Neural progenitor cell (in vitro differentiated cells): ENCODE measurements at regions not wholly inside any gene's neighbourhood (a gene's known extent, or its start where the extent isn't known, plus 50 kb on each side); places are given as distances from the start of the nearest gene placed in this dataset.

Experiments used
- DNase-seq: peaks from one replicate; pipeline ENCODE4 v3.0.0-alpha.2; 2016; ENCODE audit warnings: low spot score
- H2AFZ ChIP-seq: fragments of 200-600 bp; sonication (generic); replicated peaks from 2 replicates; pipeline ENCODE4 v1.6.1; 2016; ENCODE audit warnings: antibody characterized with exemption
- H3F3A ChIP-seq: fragments of 200-600 bp; sonication (generic); 2 replicates; pipeline ENCODE4 v1.6.1; 2016; ENCODE audit warnings: antibody characterized with exemption, low read depth
- H3K27ac ChIP-seq: fragments of 200-600 bp; sonication (generic); 2 replicates; pipeline ENCODE4 v1.5.1; 2016; ENCODE audit warnings: mild to moderate bottlenecking
- H3K27me3 ChIP-seq: fragments of 200-600 bp; sonication (generic); 2 replicates; pipeline ENCODE4 v1.6.1; 2016; ENCODE audit warnings: mild to moderate bottlenecking, moderate library complexity
- H3K36me3 ChIP-seq: fragments of 200-600 bp; sonication (generic); 2 replicates; pipeline ENCODE4 v1.5.1; 2016
- H3K4me1 ChIP-seq: fragments of 200-600 bp; sonication (generic); 2 replicates; pipeline ENCODE4 v1.6.1; 2016; ENCODE audit warnings: mixed run types
- H3K4me2 ChIP-seq: fragments of 200-600 bp; sonication (generic); 2 replicates; pipeline ENCODE4 v1.6.1; 2016
- H3K4me3 ChIP-seq: fragments of 200-600 bp; sonication (generic); 2 replicates; pipeline ENCODE4 v1.5.1; 2016
- H3K79me2 ChIP-seq: fragments of 200-600 bp; sonication (generic); 2 replicates; pipeline ENCODE4 v1.6.1; 2016; ENCODE audit warnings: low read depth
- H3K9ac ChIP-seq: fragments of 200-600 bp; sonication (generic); 2 replicates; pipeline ENCODE4 v1.6.1; 2016
- H3K9me3 ChIP-seq: fragments of 200-600 bp; sonication (generic); 2 replicates; pipeline ENCODE4 v1.5.1; 2016; ENCODE audit warnings: low read depth
- H4K20me1 ChIP-seq: fragments of 200-600 bp; sonication (generic); 2 replicates; pipeline ENCODE4 v1.6.1; 2016; ENCODE audit warnings: low read depth
- H3K27ac Mint-ChIP-seq: 3 replicates; pipeline ENCODE4 v1.8.0; 2021; ENCODE audit warnings: mixed read lengths
- H3K27me3 Mint-ChIP-seq: 2 replicates; pipeline ENCODE4 v1.8.0; 2022; ENCODE audit warnings: low read depth, mild to moderate bottlenecking, inconsistent platforms, moderate library complexity, mixed read lengths; ENCODE audit not compliant: insufficient read depth
- H3K36me3 Mint-ChIP-seq: 3 replicates; pipeline ENCODE4 v1.8.0; 2021; ENCODE audit warnings: mixed read lengths
- H3K4me1 Mint-ChIP-seq: 3 replicates; pipeline ENCODE4 v1.8.0; 2021; ENCODE audit warnings: mixed read lengths
- H3K4me3 Mint-ChIP-seq: 3 replicates; pipeline ENCODE4 v1.8.0; 2021; ENCODE audit warnings: mild to moderate bottlenecking, moderate library complexity, mixed read lengths
- H3K9me3 Mint-ChIP-seq: 3 replicates; pipeline ENCODE4 v1.8.0; 2020; ENCODE audit warnings: mixed read lengths
- EZH2 ChIP-seq: fragments of 200-600 bp; sonication (generic); IDR thresholded peaks from 2 replicates; pipeline ENCODE4 v1.6.1; 2017; ENCODE audit warnings: antibody characterized with exemption, mild to moderate bottlenecking, moderate library complexity
- EZH2phosphoT487 ChIP-seq: fragments of 200-600 bp; sonication (generic); IDR thresholded peaks from 2 replicates; pipeline ENCODE4 v1.6.1; 2017; ENCODE audit warnings: antibody characterized with exemption
- TF ChIP-seq, protein P1 (sequence below): fragments of 200-600 bp; sonication (generic); IDR thresholded peaks from 2 replicates; pipeline ENCODE4 v1.5.1; 2017; ENCODE audit warnings: antibody characterized with exemption, mild to moderate bottlenecking

DNA sequence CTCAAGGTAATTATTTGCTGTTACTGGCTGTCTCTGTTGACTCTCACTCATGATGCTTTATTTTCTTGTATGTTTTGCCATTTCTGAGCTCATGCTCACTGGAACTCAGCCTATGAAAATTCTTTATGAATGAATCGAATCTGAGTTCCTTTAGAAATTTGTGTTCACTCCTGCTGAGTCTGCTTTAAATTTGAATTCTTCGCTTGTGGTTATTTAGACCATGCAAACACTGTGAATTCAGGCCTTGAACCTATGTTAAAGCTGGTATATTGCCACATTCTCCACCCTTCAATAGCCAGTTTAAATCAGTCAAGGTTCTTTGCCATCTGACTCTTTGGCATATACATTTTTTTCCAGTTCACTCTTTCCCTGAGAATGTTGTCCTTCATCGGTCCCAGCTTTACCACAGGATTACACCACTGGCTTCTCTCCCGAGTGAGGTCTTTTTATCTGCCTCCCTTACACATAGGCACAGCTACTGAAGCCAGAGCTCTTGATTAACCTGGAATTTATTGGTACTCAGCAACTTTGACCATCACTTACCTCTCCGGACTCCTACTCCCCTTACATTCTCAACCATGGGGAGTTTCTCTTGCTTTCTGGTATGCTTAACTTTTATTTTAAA lies 400.6 kb downstream of the VPS13C start:
- no peak overlapping the region for H3K27ac Mint-ChIP-seq
- peaks cover 6% of the 10 kb centered on the region for H3K4me1 Mint-ChIP-seq
- Histone ChIP-seq H3K4me3 (no peak overlapping the region), H3K79me2 (no peaks in the 10 kb centered on the region), H3K4me2 (no peak overlapping the region), H3K27ac (no peak overlapping the region), H3K9ac (no peak overlapping the region), H3F3A (no peaks in the 10 kb centered on the region), H3K4me1 (peaks cover 7% of the 10 kb centered on the region), H3K9me3 (no peaks in the 10 kb centered on the region), H3K36me3 (no peaks in the 10 kb centered on the region), H2AFZ (no peak overlapping the region), H3K27me3 (no peaks in the 10 kb centered on the region), H4K20me1 (no peaks in the 10 kb centered on the region)
- no peak for DNase-seq
- no peak overlapping the region for H3K4me3 Mint-ChIP-seq
- H3K9me3 Mint-ChIP-seq = peaks cover 2% of the 10 kb centered on the region
- no peaks in the 10 kb centered on the region for H3K36me3 Mint-ChIP-seq
- TF ChIP-seq EZH2phosphoT487 (no peak), EZH2 (no peak)
- TF ChIP-seq, protein P1, sequence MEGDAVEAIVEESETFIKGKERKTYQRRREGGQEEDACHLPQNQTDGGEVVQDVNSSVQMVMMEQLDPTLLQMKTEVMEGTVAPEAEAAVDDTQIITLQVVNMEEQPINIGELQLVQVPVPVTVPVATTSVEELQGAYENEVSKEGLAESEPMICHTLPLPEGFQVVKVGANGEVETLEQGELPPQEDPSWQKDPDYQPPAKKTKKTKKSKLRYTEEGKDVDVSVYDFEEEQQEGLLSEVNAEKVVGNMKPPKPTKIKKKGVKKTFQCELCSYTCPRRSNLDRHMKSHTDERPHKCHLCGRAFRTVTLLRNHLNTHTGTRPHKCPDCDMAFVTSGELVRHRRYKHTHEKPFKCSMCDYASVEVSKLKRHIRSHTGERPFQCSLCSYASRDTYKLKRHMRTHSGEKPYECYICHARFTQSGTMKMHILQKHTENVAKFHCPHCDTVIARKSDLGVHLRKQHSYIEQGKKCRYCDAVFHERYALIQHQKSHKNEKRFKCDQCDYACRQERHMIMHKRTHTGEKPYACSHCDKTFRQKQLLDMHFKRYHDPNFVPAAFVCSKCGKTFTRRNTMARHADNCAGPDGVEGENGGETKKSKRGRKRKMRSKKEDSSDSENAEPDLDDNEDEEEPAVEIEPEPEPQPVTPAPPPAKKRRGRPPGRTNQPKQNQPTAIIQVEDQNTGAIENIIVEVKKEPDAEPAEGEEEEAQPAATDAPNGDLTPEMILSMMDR = no peak
- H3K27me3 Mint-ChIP-seq = no peaks in the 10 kb centered on the region

DNA sequence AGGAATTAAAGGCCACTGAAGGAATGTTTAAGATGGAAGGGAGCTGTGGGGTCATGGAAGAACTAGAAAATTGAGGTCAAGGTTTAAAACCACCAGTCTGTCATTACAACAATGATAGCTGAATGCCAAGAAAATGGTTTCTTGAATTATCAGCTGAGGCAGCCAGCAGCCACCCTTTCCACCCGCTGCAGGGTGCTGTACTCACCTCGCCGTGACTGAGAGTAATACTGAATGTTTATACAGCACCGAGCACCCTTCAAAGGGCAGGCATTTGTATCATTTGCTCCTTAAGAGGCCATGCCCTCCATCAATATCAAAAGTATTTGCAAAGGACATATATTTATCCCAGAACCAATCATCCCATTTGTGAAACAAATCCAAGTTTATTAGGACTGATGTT lies 402.8 kb downstream of the VPS13C start:
- DNase-seq = no peak
- TF ChIP-seq EZH2phosphoT487 = no peak
- TF ChIP-seq EZH2 = no peak
- TF ChIP-seq, protein P1 = no peak
- Mint-ChIP-seq H3K4me1 (peaks cover 15% of the 10 kb centered on the region), H3K4me3 (no peak overlapping the region), H3K9me3 (peaks cover 2% of the 10 kb centered on the region), H3K27me3 (peaks cover 4% of the 10 kb centered on the region), H3K36me3 (no peaks in the 10 kb centered on the region), H3K27ac (no peak overlapping the region)
- no peaks in the 10 kb centered on the region for H3F3A ChIP-seq
- H3K4me2 ChIP-seq = no peak overlapping the region
- H3K4me3 ChIP-seq = no peak overlapping the region
- no peaks in the 10 kb centered on the region for H3K36me3 ChIP-seq
- H3K79me2 ChIP-seq = no peaks in the 10 kb centered on the region
- no peak overlapping the region for H3K9ac ChIP-seq
- peaks cover 15% of the 10 kb centered on the region for H3K4me1 ChIP-seq
- no peak overlapping the region for H3K27ac ChIP-seq
- no peaks in the 10 kb centered on the region for H3K9me3 ChIP-seq
- no peaks in the 10 kb centered on the region for H4K20me1 ChIP-seq
- H2AFZ ChIP-seq = no peak overlapping the region
- no peaks in the 10 kb centered on the region for H3K27me3 ChIP-seq

DNA sequence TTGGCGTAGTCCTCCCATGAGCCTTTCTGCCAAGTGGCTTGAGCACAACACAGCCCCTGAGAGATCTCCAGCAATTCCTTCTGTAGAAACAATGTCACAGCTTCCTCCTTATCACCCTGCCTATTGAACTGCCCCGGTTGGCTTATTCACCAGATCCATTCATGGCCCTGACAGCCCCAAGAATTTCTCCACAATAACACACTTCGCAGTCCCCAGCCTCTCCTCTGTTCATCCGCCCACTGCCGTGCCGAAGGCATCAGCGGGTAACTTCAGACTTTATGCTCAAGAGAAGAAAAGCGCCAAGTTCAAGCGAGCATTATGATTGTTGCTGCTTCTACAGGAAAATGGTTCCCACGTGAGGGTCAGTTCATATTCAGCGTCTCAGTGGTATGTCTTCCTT lies 403.9 kb downstream of the VPS13C start:
- H3K27ac ChIP-seq = no peak overlapping the region

More for the DNA sequence above, 403.9 kb downstream of the VPS13C start:
- Histone ChIP-seq H3K79me2 (no peaks in the 10 kb centered on the region), H3F3A (no peaks in the 10 kb centered on the region), H3K36me3 (no peaks in the 10 kb centered on the region), H3K4me3 (no peak overlapping the region), H3K9ac (no peak overlapping the region), H4K20me1 (no peaks in the 10 kb centered on the region), H3K4me2 (no peak overlapping the region), H3K4me1 (peaks cover 16% of the 10 kb centered on the region), H3K9me3 (no peaks in the 10 kb centered on the region), H3K27me3 (no peaks in the 10 kb centered on the region), H2AFZ (no peak overlapping the region)
- H3K36me3 Mint-ChIP-seq = no peaks in the 10 kb centered on the region
- H3K4me3 Mint-ChIP-seq = no peak overlapping the region
- H3K9me3 Mint-ChIP-seq = peaks cover 2% of the 10 kb centered on the region
- H3K27ac Mint-ChIP-seq = no peak overlapping the region
- no peak for DNase-seq
- H3K4me1 Mint-ChIP-seq = peaks cover 15% of the 10 kb centered on the region
- H3K27me3 Mint-ChIP-seq = peaks cover 4% of the 10 kb centered on the region
- TF ChIP-seq EZH2 = no peak
- TF ChIP-seq, protein P1 = no peak
- TF ChIP-seq EZH2phosphoT487 = no peak
